ENCODE measurements at regions not wholly inside any gene's neighbourhood (a gene's known extent, or its start where the extent isn't known, plus 50 kb on each side); places are given as distances from the start of the nearest gene placed in this dataset.

GRCh38 chr13:73687929-73688328 lies 446.3 kb downstream of the KLF12 start:
- DNase-seq (ENCODE audit: low read depth): no peak
- Histone ChIP-seq H3K4me3 (ENCODE audit: insufficient read depth, low read depth, low read length) (no peak overlapping the region), H4K20me1 (ENCODE audit: insufficient read depth, low read length) (no peaks in the 10 kb centered on the region), H3K9me3 (ENCODE audit: insufficient read depth, low read depth, low read length) (no peaks in the 10 kb centered on the region), H3K27ac (ENCODE audit: low read depth, low read length) (no peak overlapping the region), H3K4me2 (ENCODE audit: low read length) (no peak overlapping the region), H3K9ac (ENCODE audit: low read length) (no peak overlapping the region), H2AFZ (ENCODE audit: low read depth, low read length) (no peak overlapping the region), H3K79me2 (ENCODE audit: insufficient read depth, low read length) (no peaks in the 10 kb centered on the region), H3K36me3 (ENCODE audit: insufficient read depth, low read length) (no peaks in the 10 kb centered on the region), H3K27me3 (ENCODE audit: insufficient read depth, low read length) (no peaks in the 10 kb centered on the region), H3K4me1 (ENCODE audit: insufficient read depth, low read length) (no peaks in the 10 kb centered on the region)
- no peak for FAIRE-seq
- no peak overlapping the region for H3K4me3 Mint-ChIP-seq (ENCODE audit: unreplicated experiment)
- no peaks in the 10 kb centered on the region for H3K9me3 Mint-ChIP-seq (ENCODE audit: unreplicated experiment)
- no peaks in the 10 kb centered on the region for H3K36me3 Mint-ChIP-seq (ENCODE audit: low read depth, unreplicated experiment)
- TF ChIP-seq, protein P1, sequence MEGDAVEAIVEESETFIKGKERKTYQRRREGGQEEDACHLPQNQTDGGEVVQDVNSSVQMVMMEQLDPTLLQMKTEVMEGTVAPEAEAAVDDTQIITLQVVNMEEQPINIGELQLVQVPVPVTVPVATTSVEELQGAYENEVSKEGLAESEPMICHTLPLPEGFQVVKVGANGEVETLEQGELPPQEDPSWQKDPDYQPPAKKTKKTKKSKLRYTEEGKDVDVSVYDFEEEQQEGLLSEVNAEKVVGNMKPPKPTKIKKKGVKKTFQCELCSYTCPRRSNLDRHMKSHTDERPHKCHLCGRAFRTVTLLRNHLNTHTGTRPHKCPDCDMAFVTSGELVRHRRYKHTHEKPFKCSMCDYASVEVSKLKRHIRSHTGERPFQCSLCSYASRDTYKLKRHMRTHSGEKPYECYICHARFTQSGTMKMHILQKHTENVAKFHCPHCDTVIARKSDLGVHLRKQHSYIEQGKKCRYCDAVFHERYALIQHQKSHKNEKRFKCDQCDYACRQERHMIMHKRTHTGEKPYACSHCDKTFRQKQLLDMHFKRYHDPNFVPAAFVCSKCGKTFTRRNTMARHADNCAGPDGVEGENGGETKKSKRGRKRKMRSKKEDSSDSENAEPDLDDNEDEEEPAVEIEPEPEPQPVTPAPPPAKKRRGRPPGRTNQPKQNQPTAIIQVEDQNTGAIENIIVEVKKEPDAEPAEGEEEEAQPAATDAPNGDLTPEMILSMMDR (IDR thresholded peaks at IDR 0.05; ENCODE audit: insufficient read depth, low read depth, low read length): no peak
- no peak for TF ChIP-seq EZH2 (IDR thresholded peaks at IDR 0.05; ENCODE audit: insufficient read depth, low read length)
- peaks cover 2% of the 10 kb centered on the region for H3K4me1 Mint-ChIP-seq (ENCODE audit: low read depth, unreplicated experiment)
- no peak overlapping the region for H3K27ac Mint-ChIP-seq (ENCODE audit: unreplicated experiment)
- H3K27me3 Mint-ChIP-seq (ENCODE audit: low read depth, unreplicated experiment): no peaks in the 10 kb centered on the region

- no peaks in the 10 kb centered on the region for H4K20me1 ChIP-seq (ENCODE audit: insufficient read depth, low read length)
- H3K9ac ChIP-seq (ENCODE audit: low read length): no peak overlapping the region
- Mint-ChIP-seq H3K4me3 (ENCODE audit: unreplicated experiment) (no peak overlapping the region), H3K4me1 (ENCODE audit: low read depth, unreplicated experiment) (peaks cover 2% of the 10 kb centered on the region), H3K27ac (ENCODE audit: unreplicated experiment) (no peak overlapping the region), H3K36me3 (ENCODE audit: low read depth, unreplicated experiment) (no peaks in the 10 kb centered on the region), H3K9me3 (ENCODE audit: unreplicated experiment) (no peaks in the 10 kb centered on the region), H3K27me3 (ENCODE audit: low read depth, unreplicated experiment) (no peaks in the 10 kb centered on the region)
- no peak overlapping the region for H3K4me3 ChIP-seq (ENCODE audit: insufficient read depth, low read depth, low read length)
- no peaks in the 10 kb centered on the region for H3K36me3 ChIP-seq (ENCODE audit: insufficient read depth, low read length)
- no peak overlapping the region for H3K27ac ChIP-seq (ENCODE audit: low read depth, low read length)
- H3K4me1 ChIP-seq (ENCODE audit: insufficient read depth, low read length): no peaks in the 10 kb centered on the region
- no peak overlapping the region for H3K4me2 ChIP-seq (ENCODE audit: low read length)
- H2AFZ ChIP-seq (ENCODE audit: low read depth, low read length): no peak overlapping the region
- no peaks in the 10 kb centered on the region for H3K27me3 ChIP-seq (ENCODE audit: insufficient read depth, low read length)
- FAIRE-seq (no peak), DNase-seq (ENCODE audit: low read depth) (no peak)
- no peaks in the 10 kb centered on the region for H3K9me3 ChIP-seq (ENCODE audit: insufficient read depth, low read depth, low read length)
- H3K79me2 ChIP-seq (ENCODE audit: insufficient read depth, low read length): no peaks in the 10 kb centered on the region
- TF ChIP-seq, protein P1 (IDR thresholded peaks at IDR 0.05; ENCODE audit: insufficient read depth, low read depth, low read length): no peak
- TF ChIP-seq EZH2 (IDR thresholded peaks at IDR 0.05; ENCODE audit: insufficient read depth, low read length): no peak
These were observed 447.1 kb downstream of the KLF12 start for GRCh38 chr13:73687087-73687486.

- Mint-ChIP-seq H3K27ac (ENCODE audit: unreplicated experiment) (no peak overlapping the region), H3K27me3 (ENCODE audit: low read depth, unreplicated experiment) (no peaks in the 10 kb centered on the region), H3K4me1 (ENCODE audit: low read depth, unreplicated experiment) (peaks cover 2% of the 10 kb centered on the region), H3K9me3 (ENCODE audit: unreplicated experiment) (no peaks in the 10 kb centered on the region), H3K4me3 (ENCODE audit: unreplicated experiment) (no peak overlapping the region), H3K36me3 (ENCODE audit: low read depth, unreplicated experiment) (no peaks in the 10 kb centered on the region)
- Histone ChIP-seq H3K4me2 (ENCODE audit: low read length) (no peak overlapping the region), H3K36me3 (ENCODE audit: insufficient read depth, low read length) (no peaks in the 10 kb centered on the region), H3K4me3 (ENCODE audit: insufficient read depth, low read depth, low read length) (no peak overlapping the region), H3K4me1 (ENCODE audit: insufficient read depth, low read length) (no peaks in the 10 kb centered on the region), H3K79me2 (ENCODE audit: insufficient read depth, low read length) (no peaks in the 10 kb centered on the region), H3K9me3 (ENCODE audit: insufficient read depth, low read depth, low read length) (no peaks in the 10 kb centered on the region), H3K27ac (ENCODE audit: low read depth, low read length) (no peak overlapping the region), H3K9ac (ENCODE audit: low read length) (no peak overlapping the region), H2AFZ (ENCODE audit: low read depth, low read length) (no peak overlapping the region), H4K20me1 (ENCODE audit: insufficient read depth, low read length) (no peaks in the 10 kb centered on the region), H3K27me3 (ENCODE audit: insufficient read depth, low read length) (no peaks in the 10 kb centered on the region)
- TF ChIP-seq EZH2 (IDR thresholded peaks at IDR 0.05; ENCODE audit: insufficient read depth, low read length): no peak
- TF ChIP-seq, protein P1 (IDR thresholded peaks at IDR 0.05; ENCODE audit: insufficient read depth, low read depth, low read length): no peak
- DNase-seq (ENCODE audit: low read depth): no peak
- FAIRE-seq: no peak
These were observed 449.5 kb downstream of the KLF12 start for GRCh38 chr13:73684750-73685149.
